Smooth muscle cell of the brain vasculature (primary cell): ENCODE measurements at regions not wholly inside any gene's neighbourhood (a gene's known extent, or its start where the extent isn't known, plus 50 kb on each side); places are given as distances from the start of the nearest gene placed in this dataset.

Experiments used
- DNase-seq: peaks from one replicate; pipeline ENCODE4 v3.0.0-alpha.2; 2012; ENCODE audit warnings: low read depth, low spot score

DNA sequence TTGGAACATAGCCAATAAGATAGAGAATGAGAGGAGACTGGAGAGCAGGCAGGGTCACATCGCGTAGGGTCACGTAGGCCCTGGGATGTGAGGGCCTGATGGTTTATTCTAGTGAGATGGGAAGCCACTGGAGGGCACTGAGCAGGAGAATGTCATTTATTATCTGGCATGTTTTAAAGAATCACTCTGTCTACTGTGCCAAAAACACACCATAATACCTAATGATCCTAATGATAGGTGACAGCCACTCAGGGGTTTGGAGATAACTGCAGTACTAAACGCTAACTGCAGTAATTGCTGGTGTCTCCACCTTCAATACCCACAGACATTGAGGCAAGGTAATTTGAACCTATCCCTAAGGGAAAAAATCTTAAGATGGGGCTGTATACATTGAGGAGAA is 185.4 kb downstream of the TTLL7 start:
- no peak for DNase-seq

DNA sequence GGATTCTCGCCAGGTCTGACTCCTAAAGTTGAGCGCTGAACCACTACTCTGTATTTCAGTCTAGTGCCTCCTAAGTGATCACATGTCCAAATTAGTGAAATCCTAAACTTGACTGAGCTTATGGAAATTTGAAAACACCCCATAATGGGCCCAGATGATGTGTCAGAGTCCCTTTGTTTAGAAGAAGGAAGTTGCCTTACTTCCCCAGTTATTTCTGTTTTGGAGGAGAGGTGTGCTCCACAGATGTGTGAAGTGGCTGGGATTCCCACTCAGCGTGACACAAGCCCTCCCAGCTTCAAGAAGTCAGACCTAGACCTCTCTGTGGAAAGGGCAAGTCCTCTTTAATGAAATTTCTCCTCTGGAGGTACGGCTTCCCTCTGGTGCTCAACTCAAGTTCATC is 188.8 kb downstream of the TTLL7 start:
- no peak for DNase-seq

DNA sequence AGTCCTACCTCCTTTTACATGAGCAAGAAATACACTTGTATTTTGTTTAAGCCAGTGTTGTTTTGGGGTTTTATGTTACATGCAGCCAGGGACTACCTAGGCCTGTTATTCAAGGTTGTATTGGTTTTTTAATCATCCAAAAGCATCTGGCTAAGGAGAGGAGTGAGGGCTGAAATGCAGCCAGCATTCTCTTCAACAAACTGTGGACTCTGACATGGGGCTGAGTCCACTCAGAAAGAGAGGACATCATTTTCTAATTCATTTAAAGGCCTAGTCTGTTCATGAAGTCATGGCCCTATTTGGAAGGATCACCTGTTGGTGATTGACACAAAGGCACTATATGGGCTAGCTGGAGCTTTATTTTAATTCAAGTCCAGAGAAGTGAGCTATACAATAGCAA is 190.4 kb downstream of the TTLL7 start:
- no peak for DNase-seq

DNA sequence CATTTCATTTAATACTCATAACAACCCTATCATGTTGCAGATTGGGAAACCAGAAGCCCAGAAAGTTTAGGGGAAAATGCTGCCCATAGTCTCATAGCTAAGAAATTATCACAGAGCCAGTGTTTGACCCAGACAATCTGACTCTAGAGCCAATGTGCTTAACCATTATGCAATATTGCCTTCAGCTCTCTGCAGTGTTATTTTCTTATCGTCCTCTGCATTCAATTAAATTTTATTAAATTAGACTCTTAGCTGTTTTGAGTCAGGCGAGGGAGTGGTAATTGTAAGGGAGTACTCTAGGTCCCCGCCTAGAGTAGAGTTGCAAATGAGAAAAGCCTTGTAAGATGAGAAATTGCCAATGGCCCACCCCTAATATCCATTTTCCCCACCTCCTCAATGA is 191.1 kb downstream of the TTLL7 start:
- DNase-seq, result no peak

DNA sequence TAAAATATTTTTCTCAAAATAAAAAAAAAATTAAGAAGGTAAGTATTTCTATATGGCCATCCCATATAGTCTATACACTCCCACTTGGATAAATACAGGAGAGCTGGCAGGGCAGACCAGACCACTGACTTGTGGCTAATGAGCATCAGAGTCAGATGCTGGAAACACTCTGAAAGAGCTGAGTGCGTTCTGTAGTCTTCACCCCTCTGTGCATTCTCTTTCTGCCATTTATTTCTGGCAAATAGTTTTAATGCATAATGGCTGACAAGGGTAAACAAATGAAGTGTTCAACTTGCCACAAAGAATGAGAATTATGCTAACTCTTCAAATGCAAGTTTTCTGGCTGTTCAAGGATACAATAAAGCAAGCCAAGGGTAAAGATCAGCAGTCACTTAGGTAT is 191.7 kb downstream of the TTLL7 start:
- DNase-seq, result no peak

DNA sequence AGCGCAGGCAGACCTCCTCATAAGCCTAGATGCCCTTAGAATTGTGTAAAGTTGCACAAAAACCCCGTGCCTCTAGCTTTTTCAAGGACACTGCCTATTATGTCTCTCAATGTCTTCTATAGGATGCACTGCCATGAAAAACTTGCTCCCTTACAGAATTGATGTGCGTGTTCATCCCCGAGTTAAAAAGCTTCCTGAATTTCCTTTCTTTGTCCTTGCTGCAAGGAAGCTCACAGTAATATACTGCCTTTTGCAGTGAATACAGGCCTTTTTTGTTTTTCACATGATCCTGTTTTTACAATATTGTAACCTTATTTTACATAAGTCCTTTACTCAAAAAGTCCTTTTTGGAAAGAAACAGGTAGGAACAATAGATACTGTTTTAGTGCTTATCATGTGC is 193.0 kb downstream of the TTLL7 start:
- DNase-seq, result no peak

DNA sequence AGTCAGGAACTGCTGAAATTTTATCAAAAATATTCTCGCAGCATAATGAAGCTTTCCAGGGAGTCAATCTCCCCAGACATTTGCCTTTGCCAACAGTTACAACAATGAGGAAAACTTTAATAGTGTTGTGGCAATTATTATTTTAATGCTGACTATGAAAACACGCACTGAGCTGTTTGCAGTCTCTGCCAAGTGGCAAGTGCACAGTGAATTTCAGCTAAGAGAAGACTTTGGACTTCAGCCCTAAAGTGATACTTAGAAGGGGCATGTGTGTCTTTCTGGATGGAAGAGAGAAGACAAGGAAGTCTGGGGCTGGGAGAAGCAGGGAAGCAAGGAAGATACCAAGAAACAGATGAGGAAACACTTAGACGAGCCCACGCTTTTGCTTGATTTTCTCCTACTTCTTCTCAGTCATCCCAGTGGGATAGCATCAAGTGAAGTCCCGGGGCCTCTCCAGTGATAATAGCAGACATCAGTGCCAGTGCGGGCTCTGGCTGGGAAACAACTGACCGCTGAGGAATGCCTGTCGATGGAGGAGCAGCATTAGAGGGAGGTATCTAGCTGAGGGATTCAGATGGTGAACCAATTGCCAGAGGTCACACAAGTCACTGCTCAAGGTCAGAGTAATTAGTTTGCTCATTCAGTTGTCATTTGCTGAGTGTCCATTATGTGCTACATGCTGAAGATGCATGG is 196.3 kb downstream of the TTLL7 start:
- DNase-seq, result no peak

DNA sequence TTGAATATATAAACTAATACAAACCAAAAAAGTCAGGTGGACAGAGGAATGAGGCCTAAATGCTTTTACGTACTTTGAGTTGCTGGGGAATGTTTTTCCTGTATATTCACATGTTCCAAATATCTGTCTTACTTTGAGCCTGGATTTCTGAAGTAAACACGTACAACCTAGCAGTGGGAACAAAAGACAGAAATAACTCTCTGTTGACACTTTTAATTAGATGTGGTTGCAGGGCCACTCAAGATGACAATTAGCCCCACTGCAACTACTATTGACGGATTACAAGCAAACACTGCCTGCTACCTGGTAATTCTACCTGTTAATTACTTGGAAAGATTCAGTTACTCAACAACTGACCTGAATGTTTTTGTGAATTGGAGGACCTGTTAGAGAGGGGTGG is 196.9 kb downstream of the TTLL7 start:
- DNase-seq, result no peak

DNA sequence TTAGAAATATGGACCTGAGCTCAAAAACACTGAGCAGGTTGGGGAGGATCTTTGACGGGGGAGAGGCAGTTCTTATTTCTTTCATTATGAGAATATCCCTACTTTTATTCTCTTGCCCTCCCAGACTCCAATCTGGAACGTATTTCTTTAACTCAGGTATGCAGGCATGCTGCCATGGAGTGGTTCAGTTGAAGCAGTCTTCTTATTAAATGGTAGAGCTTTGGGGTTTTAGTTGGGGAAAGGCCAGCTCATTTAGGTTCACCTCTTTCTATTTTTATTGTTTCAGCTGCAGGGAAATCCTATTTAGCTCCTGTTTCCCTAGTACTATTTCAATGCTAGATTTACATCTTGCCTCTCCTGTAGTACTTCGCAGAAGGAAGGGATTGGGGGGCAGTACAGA is 198.9 kb downstream of the TTLL7 start:
- DNase-seq, result no peak

DNA sequence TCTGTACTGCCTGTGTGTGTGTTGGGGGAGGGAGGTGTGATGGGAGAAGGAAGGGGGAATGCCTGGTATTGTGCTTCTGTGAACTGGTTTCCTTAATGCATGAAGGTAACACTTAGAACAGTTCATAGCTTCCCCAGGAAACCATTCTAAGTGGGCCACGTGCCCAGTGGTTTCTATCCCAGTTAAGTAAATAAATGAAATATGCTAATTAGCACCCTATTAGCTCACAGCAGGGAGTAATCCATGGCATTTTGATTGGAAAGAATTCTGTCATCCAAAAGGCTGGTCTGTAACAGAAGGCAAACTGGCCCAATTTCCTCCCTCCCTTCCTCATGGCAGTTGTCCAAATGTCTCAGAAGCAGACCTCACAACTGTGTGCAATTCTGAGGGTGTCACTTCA is 199.3 kb downstream of the TTLL7 start:
- no peak for DNase-seq

DNA sequence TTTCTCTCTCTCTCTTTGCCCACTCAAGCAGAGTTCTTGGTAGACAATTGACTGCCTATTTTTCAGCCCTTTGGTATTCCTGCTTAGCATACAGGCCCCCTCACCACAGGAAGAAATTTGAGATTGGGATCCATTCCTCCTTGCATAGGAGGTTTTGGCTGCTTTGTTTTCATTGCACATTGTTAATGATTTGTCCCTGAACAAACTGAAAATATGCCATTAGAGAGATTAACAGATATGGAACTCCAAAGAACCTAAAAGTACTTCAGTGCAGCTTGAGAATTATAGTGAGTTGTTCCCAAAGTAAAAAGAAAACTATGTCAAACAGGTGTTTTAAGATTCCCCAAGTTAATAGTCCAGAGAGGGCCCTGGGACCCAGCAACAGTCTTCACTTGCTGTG is 200.0 kb downstream of the TTLL7 start:
- DNase-seq, result no peak

DNA sequence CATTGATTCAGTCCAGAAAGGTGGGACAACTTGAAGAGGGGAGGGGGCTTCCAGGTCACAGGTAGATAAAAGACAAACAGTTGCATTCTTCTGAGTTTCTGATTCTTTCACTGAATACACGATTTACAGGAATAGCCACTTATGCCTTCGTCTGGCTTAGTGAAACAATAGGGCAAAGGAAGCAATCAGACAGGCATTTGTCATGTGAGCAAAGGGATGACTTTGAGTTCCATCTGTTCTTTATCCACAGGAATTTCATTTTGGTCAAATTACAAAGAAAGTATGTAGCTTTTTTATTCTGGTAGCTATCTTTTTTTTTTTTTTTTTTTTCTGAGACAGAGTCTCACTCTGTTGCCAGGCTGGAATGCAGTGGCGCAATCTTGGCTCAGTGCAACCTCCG is 202.5 kb downstream of the TTLL7 start:
- no peak for DNase-seq

DNA sequence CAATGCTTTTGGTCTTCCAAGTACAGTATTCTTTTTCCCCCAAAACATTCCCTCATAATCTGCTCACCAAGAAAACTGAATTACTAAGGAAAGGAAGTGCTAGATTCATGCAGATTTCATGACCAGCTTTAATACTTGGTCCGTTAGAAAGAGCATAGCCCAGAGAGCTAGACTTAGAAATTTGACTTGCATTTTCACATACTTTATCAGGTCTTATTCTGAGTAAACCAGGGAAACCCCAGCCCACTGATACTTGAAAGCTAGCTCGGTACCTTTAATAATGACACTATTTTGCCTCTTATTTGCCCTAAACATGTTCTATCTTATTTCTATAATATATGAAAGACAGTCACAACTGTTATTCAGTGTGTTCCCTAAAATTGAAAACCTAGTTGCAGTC is 204.5 kb downstream of the TTLL7 start:
- no peak for DNase-seq

DNA sequence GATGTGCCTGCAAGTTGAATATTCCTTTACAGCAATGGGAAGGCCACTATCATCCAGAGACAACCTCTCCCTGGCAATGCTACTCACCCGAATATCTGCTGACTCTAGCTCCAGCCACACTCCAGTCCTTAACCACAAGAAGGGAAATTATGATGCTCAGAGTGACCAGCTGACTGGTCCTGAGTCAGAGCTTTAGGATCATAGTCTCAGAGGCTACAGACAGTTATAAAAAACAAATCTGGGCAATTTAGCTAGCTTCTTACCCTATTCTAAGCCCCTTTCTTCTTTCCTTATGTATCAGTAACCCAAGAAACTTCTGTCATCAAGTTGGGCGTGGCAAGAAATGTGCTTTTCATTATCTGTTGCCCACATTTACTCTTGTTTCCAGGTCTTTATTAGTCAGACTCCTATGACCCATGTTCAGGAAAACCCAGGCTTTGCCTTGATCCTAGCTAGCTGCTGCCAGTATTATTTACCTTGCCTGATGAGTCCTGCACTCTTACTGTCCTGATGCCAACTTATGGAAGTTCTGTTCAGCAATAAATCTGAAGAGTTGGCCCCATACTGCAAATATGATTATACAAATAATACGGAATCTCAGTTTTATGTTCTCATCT is 207.0 kb downstream of the TTLL7 start:
- no peak for DNase-seq

DNA sequence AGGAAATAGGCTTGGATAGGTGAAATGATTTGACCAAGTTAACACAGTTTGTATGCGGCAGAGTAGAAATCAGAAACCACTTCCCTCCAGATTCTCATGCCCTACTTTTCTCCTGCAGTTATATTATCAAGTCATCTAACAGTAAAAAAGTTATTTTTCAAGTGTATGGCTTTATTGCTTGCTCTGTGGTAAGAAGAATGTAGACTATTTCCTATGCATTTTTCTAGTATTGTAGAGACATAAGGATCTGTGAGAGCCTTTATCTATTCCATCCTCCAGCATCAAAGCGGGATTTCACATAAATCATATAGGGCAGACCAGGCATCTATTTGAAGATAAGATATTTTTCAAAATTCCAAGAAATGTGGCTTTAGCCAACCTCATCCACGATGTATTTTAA is 208.5 kb downstream of the TTLL7 start:
- no peak for DNase-seq

DNA sequence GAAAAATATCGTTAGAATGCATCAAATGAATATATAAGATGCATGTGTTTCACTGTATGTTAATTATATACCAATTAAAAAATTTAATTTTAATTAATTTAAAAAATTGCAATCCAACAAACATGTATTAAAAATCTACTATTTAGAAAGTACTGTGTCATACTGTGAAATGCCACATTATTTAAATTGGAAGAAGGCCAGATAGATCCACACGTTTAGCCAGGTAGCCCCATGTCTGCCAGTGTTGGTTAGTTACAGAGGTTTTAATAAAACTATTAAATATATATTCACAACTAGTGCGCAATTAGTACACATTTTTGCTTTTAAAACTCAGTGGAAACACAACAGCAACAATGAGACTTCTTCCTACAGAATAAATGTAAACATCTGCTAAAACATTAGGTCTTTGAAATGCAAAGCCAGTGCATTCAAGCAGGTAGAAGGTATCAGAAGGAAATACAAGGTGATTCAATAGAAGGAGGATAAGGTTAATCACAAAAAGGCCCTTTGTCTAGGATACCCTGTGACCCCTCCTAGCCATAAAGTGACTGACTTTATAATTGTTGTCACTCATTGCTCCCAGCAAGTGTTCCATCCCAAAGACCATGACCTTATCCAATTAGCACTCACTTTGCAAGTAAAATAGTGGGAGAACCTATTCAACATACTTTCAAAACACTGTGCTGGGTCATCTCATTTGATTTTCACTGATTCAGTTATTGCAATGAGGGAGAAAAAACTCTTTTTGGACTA is 211.5 kb downstream of the TTLL7 start:
- DNase-seq, result no peak

DNA sequence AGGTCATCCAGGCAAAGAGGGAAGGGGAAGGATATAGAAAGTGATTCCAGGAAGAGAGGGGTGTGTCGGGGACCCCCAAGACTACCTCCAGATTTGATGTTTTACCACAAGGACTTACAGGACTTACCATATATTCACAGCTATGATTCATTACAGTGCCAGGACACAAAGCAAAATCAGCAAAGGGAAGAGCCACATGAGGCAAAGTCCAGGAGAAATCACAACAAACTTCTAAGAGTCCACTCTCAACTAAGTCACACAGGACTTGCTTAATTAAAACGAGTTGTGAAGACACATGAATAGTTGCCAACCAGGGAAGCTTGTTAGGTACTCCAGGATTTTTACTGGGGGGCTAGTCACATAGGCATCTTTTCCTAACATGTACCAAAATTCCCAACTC is 217.3 kb downstream of the TTLL7 start:
- no peak for DNase-seq

DNA sequence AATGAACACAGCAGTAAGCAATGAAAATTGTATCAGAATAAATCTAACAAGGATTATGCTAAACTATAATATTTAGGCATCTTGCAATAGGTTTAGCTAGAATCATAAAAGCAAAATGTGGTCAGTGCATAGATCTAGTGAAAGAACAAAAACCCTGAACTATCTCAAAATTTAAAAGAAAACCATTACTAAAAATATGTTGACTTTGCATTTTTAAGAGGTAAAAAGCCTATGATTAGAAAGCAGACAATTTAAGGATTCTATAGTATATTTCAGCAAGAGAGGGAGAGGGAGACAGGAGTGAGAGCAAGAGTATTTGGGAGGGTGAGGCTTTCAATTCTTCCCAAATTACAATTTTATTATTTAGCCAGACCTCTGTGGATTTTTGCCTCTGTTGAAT is 219.4 kb downstream of the TTLL7 start:
- DNase-seq, result no peak

DNA sequence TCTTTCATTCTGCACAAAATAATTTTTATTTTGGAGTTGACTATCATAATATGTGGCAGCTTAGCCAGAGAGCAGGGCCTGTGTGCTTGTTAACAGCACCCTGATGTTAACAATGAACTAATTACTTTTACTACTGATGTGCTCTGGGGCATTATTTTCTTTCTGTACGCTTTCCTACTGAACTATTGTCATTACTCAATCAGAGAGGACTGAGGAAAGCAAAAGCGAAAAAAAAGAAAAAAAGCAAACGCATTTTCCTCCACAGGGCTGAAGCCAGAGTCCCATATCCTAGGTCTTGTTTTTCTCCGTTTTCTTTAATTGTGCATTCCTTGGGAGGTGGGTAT is 221.2 kb downstream of the TTLL7 start:
- DNase-seq, result no peak

DNA sequence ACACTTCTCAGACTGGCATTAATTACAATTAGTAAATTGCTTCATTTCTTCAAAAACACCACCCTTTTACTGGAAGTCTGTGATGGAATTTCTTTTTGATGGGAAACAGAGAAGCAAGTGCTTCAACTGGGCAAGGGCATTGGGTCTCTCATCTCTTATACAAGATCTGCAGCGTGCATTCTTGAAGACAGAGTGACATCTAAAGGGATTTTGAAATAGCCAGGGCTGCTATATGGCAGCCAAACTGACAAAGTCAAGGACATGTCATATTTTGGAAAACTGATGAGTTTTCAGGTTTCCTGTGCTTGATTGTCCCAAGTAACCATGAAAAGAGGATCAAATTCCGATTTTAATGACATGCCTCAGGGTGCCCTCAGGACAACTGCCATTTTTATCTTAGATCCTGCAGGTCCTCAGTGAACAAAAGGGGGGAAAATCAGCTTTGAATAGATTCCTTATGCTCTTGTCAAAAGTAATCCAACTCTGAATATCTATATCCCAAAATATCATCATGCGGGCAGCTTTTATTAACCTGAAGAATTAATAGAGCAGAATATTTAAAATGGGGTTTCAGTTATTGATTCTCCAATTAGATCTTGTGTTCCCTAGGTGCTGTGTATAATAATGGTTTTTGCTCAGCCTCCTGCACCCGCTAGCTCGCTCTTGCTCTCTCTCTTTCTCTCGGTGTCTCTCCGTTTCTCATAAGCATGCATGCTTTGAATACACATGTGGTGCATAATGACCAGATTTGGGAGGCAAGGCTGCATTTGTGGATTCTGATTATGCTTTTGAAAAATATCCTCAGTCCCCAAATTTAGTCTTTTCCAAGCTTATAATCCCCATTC is 221.8 kb downstream of the TTLL7 start:
- no peak for DNase-seq

DNA sequence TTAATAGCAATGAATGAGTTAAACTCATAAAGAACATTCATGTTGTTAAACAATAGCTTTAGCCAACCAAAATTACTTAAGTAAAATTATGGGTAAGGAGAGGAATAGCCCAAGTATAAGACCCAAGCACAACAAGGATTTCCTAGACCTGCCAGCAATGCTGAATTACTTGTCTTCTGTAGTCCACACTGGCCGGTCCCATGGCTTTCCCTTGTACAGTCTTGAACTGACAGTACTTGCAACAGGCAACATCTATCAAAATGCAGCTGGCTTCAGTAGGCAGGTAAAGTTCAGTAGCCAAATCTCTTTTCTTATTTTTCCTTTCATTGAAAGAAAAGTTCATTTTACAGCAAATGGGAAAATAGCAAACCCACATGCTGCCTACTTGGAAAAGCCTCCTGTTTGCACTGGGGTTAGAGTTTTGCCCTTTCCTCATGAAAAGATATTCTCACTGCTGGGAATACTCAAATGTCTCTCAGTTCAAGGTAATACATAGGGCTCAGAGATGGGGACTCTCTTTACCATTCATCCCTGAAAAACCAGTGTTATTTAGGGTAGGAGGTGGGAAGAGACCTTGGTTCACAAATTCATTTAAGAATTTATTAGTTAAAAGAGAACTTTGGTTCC is 222.8 kb downstream of the TTLL7 start:
- no peak for DNase-seq

DNA sequence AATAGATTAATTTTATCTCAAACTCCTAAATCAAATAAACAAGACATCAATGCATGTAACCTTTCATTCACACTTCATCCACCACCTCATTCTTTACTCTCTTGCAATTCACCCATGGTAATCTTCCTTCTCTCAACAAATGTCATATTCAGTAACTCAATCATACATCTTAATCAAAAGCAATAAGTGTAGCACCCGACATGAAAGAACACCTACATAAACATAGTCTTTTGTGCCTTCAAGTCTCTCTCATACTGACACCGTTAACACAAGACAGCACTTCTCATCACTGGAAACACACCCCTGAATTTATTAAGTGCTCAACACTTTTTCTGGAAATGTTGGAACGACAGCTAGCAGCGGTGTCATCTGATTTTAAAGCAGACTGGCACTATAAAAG is 225.9 kb downstream of the TTLL7 start:
- no peak for DNase-seq
